HEK293 (cell line): ENCODE measurements at regions not wholly inside any gene's neighbourhood (a gene's known extent, or its start where the extent isn't known, plus 50 kb on each side); places are given as distances from the start of the nearest gene placed in this dataset.

Experiments
- CTCF ChIA-PET: fragments of 350-600 bp; formaldehyde crosslinking; extraction: SDS; loops from one replicate; lab custom pipeline; 2021; ENCODE audit warnings: antibody characterized with exemption; lab: Yijun Ruan, JAX
- POLR2A ChIA-PET: fragments of 300-600 bp; formaldehyde crosslinking; extraction: SDS; loops from one replicate; lab custom pipeline; 2020; ENCODE audit warnings: antibody characterized with exemption, inconsistent platforms; lab: Yijun Ruan, JAX
- H3K27ac ChIP-seq: fragments of 200-500 bp; sonication (Bioruptor generic); 2 replicates; pipeline ENCODE4 v1.5.1; 2014; ENCODE audit warnings: low read depth, low read length, control low read depth, inconsistent platforms; ENCODE audit errors: extremely low read depth
- H3K36me3 ChIP-seq, 2 experiments: fragments of 200-500 bp in 1 of 2; sonication (Bioruptor generic) in 1 of 2; 1 replicate in 1 of 2; 2 replicates in 1 of 2; pipeline ENCODE4 v1.5.1; 2014 to 2017; ENCODE audit warnings: inconsistent platforms in 2 of 2, low read length in 2 of 2; ENCODE audit not compliant: control insufficient read depth in 2 of 2, insufficient read depth in 1 of 2
- H3K4me1 ChIP-seq: fragments of 200-500 bp; sonication (Bioruptor generic); 2 replicates; pipeline ENCODE4 v1.5.1; 2014; ENCODE audit warnings: mild to moderate bottlenecking, low read length, inconsistent platforms; ENCODE audit not compliant: control insufficient read depth, insufficient read depth
- H3K4me3 ChIP-seq: 2 replicates; pipeline ENCODE4 v1.5.1; 2011; ENCODE audit warnings: low read depth, mild to moderate bottlenecking, control low read depth, low read length, moderate library complexity
- H3K9me3 ChIP-seq: fragments of 200-500 bp; sonication (Bioruptor generic); 2 replicates; pipeline ENCODE4 v1.5.1; 2014; ENCODE audit warnings: low read depth, low read length, inconsistent platforms; ENCODE audit not compliant: control insufficient read depth, insufficient read depth
- GLI4 ChIP-seq: fragments of 450-650 bp; formaldehyde crosslinking; IDR thresholded peaks from 2 replicates; pipeline ENCODE4 v1.5.1; 2016; ENCODE audit warnings: missing biosample characterization, missing genetic modification characterization
- REPIN1 ChIP-seq: fragments of 450-650 bp; formaldehyde crosslinking; IDR thresholded peaks from 2 replicates; pipeline ENCODE4 v1.5.1; 2017; ENCODE audit warnings: missing biosample characterization, missing genetic modification characterization, low read depth
- YY2 ChIP-seq: fragments of 450-650 bp; formaldehyde crosslinking; IDR thresholded peaks from 2 replicates; pipeline ENCODE4 v1.5.1; 2016; ENCODE audit warnings: missing biosample characterization, missing genetic modification characterization
- ZBTB7A ChIP-seq: fragments of 450-650 bp; formaldehyde crosslinking; IDR thresholded peaks from 2 replicates; pipeline ENCODE4 v1.5.1; 2016; ENCODE audit warnings: low read depth, missing biosample characterization, missing genetic modification characterization
- ZFP37 ChIP-seq: fragments of 450-650 bp; formaldehyde crosslinking; IDR thresholded peaks from 2 replicates; pipeline ENCODE4 v1.5.1; 2016; ENCODE audit warnings: missing biosample characterization, missing genetic modification characterization
- ZNF174 ChIP-seq: fragments of 450-650 bp; formaldehyde crosslinking; IDR thresholded peaks from 2 replicates; pipeline ENCODE4 v1.5.0; 2017; ENCODE audit warnings: missing biosample characterization, mild to moderate bottlenecking, missing genetic modification characterization
- ZNF221 ChIP-seq: fragments of 450-650 bp; formaldehyde crosslinking; IDR thresholded peaks from 2 replicates; pipeline ENCODE4 v1.5.1; 2017; ENCODE audit warnings: missing biosample characterization, missing genetic modification characterization, borderline replicate concordance
- ZNF292 ChIP-seq: fragments of 450-650 bp; formaldehyde crosslinking; IDR thresholded peaks from 2 replicates; pipeline ENCODE4 v1.5.1; 2016; ENCODE audit warnings: low read depth, missing biosample characterization, missing genetic modification characterization, borderline replicate concordance
- ZNF555 ChIP-seq: fragments of 450-650 bp; formaldehyde crosslinking; conservative IDR thresholded peaks from 2 replicates; pipeline ENCODE4 v1.5.1; 2017; ENCODE audit warnings: missing biosample characterization, mild to moderate bottlenecking, missing genetic modification characterization, inconsistent platforms
- ZNF561 ChIP-seq: fragments of 450-650 bp; IDR thresholded peaks from 2 replicates; pipeline ENCODE4 v1.5.1; 2018; ENCODE audit warnings: missing biosample characterization, missing genetic modification characterization, borderline replicate concordance
- ZNF623 ChIP-seq: fragments of 450-650 bp; formaldehyde crosslinking; IDR thresholded peaks from 2 replicates; pipeline ENCODE4 v1.5.1; 2016; ENCODE audit warnings: missing biosample characterization, missing genetic modification characterization
- ZNF658 ChIP-seq: fragments of 450-650 bp; formaldehyde crosslinking; IDR thresholded peaks from 2 replicates; pipeline ENCODE4; 2016; ENCODE audit warnings: missing biosample characterization, missing genetic modification characterization
- ZNF837 ChIP-seq: fragments of 450-650 bp; formaldehyde crosslinking; IDR thresholded peaks from 2 replicates; pipeline ENCODE4 v1.5.1; 2016; ENCODE audit warnings: missing biosample characterization, missing genetic modification characterization
- ZXDB ChIP-seq: fragments of 450-650 bp; formaldehyde crosslinking; IDR thresholded peaks from 2 replicates; pipeline ENCODE4 v1.5.1; 2016; ENCODE audit warnings: missing biosample characterization, missing genetic modification characterization
- TF ChIP-seq, protein P1 (sequence below): fragments of 450-650 bp; formaldehyde crosslinking; IDR thresholded peaks from 2 replicates; pipeline ENCODE4 v1.5.1; 2016; ENCODE audit warnings: missing biosample characterization, missing genetic modification characterization
- TF ChIP-seq, protein P2 (sequence below): fragments of 450-650 bp; formaldehyde crosslinking; IDR thresholded peaks from 2 replicates; pipeline ENCODE4 v1.5.1; 2016; ENCODE audit warnings: missing biosample characterization, missing genetic modification characterization
- TF ChIP-seq, protein P3 (sequence below): fragments of 450-650 bp; formaldehyde crosslinking; IDR thresholded peaks from 2 replicates; pipeline ENCODE4 v1.5.1; 2016; ENCODE audit warnings: missing biosample characterization, missing genetic modification characterization
- TF ChIP-seq, protein P4 (sequence below): fragments of 450-650 bp; formaldehyde crosslinking; IDR thresholded peaks from 2 replicates; pipeline ENCODE4 v1.5.1; 2016; ENCODE audit warnings: missing biosample characterization, missing genetic modification characterization
- TF ChIP-seq, protein P5 (sequence below): fragments of 450-650 bp; formaldehyde crosslinking; IDR thresholded peaks from 2 replicates; pipeline ENCODE4 v1.5.1; 2016; ENCODE audit warnings: missing biosample characterization, missing genetic modification characterization
- TF ChIP-seq, protein P6 (sequence below): fragments of 450-650 bp; formaldehyde crosslinking; IDR thresholded peaks from 2 replicates; pipeline ENCODE4 v1.5.1; 2016; ENCODE audit warnings: missing biosample characterization, missing genetic modification characterization

DNA sequence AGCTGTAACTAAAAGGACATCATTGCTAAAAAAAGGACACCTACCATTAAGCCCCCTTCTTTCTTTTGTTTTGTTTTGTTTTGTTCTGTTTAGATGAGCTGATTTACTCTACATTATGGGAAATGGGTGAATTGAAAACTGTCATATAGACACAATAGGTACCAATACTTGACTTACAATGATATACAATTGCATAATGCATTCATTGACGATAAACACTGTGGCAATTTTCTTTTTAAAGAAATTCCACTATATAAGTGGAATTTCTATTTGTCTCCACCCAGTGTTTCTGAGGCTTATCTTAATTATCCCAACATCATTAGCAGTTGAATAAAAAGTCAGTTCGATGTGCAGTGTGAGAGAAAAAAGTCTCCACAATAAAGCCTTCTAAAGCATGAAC lies 282.1 kb downstream of the BCL2 start:
- Histone ChIP-seq H3K9me3 (no peaks in the 10 kb centered on the region), H3K27ac (no peak overlapping the region), H3K4me1 (no peaks in the 10 kb centered on the region), H3K36me3 (no peaks in the 10 kb centered on the region), H3K4me3 (no peak overlapping the region)
- TF ChIP-seq ZXDB (tag by site-specific recombination), result no peak
- no peak for TF ChIP-seq REPIN1
- no peak for TF ChIP-seq ZNF837
- no peak for TF ChIP-seq GLI4 (tag by site-specific recombination)
- TF ChIP-seq ZNF221 (tag by site-specific recombination), result no peak
- TF ChIP-seq, protein P1, sequence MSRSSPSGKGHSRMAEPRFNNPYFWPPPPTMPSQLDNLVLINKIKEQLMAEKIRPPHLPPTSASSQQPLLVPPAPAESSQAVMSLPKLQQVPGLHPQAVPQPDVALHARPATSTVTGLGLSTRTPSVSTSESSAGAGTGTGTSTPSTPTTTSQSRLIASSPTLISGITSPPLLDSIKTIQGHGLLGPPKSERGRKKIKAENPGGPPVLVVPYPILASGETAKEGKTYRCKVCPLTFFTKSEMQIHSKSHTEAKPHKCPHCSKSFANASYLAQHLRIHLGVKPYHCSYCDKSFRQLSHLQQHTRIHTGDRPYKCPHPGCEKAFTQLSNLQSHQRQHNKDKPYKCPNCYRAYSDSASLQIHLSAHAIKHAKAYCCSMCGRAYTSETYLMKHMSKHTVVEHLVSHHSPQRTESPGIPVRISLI (tag by site-specific recombination), result no peak
- TF ChIP-seq ZNF555, result no peak
- TF ChIP-seq, protein P2, sequence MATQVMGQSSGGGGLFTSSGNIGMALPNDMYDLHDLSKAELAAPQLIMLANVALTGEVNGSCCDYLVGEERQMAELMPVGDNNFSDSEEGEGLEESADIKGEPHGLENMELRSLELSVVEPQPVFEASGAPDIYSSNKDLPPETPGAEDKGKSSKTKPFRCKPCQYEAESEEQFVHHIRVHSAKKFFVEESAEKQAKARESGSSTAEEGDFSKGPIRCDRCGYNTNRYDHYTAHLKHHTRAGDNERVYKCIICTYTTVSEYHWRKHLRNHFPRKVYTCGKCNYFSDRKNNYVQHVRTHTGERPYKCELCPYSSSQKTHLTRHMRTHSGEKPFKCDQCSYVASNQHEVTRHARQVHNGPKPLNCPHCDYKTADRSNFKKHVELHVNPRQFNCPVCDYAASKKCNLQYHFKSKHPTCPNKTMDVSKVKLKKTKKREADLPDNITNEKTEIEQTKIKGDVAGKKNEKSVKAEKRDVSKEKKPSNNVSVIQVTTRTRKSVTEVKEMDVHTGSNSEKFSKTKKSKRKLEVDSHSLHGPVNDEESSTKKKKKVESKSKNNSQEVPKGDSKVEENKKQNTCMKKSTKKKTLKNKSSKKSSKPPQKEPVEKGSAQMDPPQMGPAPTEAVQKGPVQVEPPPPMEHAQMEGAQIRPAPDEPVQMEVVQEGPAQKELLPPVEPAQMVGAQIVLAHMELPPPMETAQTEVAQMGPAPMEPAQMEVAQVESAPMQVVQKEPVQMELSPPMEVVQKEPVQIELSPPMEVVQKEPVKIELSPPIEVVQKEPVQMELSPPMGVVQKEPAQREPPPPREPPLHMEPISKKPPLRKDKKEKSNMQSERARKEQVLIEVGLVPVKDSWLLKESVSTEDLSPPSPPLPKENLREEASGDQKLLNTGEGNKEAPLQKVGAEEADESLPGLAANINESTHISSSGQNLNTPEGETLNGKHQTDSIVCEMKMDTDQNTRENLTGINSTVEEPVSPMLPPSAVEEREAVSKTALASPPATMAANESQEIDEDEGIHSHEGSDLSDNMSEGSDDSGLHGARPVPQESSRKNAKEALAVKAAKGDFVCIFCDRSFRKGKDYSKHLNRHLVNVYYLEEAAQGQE, result no peak
- TF ChIP-seq, protein P3, sequence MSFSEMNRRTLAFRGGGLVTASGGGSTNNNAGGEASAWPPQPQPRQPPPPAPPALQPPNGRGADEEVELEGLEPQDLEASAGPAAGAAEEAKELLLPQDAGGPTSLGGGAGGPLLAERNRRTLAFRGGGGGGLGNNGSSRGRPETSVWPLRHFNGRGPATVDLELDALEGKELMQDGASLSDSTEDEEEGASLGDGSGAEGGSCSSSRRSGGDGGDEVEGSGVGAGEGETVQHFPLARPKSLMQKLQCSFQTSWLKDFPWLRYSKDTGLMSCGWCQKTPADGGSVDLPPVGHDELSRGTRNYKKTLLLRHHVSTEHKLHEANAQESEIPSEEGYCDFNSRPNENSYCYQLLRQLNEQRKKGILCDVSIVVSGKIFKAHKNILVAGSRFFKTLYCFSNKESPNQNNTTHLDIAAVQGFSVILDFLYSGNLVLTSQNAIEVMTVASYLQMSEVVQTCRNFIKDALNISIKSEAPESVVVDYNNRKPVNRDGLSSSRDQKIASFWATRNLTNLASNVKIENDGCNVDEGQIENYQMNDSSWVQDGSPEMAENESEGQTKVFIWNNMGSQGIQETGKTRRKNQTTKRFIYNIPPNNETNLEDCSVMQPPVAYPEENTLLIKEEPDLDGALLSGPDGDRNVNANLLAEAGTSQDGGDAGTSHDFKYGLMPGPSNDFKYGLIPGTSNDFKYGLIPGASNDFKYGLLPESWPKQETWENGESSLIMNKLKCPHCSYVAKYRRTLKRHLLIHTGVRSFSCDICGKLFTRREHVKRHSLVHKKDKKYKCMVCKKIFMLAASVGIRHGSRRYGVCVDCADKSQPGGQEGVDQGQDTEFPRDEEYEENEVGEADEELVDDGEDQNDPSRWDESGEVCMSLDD (tag by site-specific recombination), result no peak
- TF ChIP-seq ZNF623, result no peak
- no peak for TF ChIP-seq YY2
- CTCF ChIA-PET, result interaction anchor here (0.7 to 1.5 kb wide), 4 partner anchors 20 to 288 kb away, joined by 3 to 8 read pairs (median 5); no protein-coding TSS in a partner anchor
- POLR2A ChIA-PET, result no interaction called here

DNA sequence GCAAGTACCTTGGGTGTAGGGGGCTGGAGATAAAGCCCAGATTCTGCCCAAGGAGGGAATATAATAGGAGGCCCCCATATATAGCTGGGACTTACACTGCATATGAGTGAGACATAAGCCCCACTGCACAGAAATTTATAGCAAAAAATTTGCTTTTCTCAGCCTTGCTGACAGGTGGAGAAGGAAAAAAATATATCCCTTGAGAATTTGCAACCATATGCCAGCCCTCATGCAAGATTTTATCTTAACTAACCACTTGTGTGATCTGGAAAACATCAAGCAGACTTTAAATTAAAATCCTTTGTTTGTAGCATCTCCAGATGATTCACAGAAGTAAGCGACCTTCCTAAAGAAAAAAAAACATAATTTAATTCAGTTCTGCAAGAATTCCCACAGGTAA lies 288.2 kb downstream of the BCL2 start:
- TF ChIP-seq ZFP37 (tag by site-specific recombination) (no peak), ZNF292 (tag by site-specific recombination) (no peak), ZBTB7A (tag by site-specific recombination) (no peak), ZNF658 (tag by site-specific recombination) (no peak), ZNF174 (no peak), ZNF561 (tag by site-specific recombination) (no peak)
- TF ChIP-seq, protein P4, sequence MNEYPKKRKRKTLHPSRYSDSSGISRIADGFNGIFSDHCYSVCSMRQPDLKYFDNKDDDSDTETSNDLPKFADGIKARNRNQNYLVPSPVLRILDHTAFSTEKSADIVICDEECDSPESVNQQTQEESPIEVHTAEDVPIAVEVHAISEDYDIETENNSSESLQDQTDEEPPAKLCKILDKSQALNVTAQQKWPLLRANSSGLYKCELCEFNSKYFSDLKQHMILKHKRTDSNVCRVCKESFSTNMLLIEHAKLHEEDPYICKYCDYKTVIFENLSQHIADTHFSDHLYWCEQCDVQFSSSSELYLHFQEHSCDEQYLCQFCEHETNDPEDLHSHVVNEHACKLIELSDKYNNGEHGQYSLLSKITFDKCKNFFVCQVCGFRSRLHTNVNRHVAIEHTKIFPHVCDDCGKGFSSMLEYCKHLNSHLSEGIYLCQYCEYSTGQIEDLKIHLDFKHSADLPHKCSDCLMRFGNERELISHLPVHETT (tag by site-specific recombination), result no peak
- TF ChIP-seq, protein P5, sequence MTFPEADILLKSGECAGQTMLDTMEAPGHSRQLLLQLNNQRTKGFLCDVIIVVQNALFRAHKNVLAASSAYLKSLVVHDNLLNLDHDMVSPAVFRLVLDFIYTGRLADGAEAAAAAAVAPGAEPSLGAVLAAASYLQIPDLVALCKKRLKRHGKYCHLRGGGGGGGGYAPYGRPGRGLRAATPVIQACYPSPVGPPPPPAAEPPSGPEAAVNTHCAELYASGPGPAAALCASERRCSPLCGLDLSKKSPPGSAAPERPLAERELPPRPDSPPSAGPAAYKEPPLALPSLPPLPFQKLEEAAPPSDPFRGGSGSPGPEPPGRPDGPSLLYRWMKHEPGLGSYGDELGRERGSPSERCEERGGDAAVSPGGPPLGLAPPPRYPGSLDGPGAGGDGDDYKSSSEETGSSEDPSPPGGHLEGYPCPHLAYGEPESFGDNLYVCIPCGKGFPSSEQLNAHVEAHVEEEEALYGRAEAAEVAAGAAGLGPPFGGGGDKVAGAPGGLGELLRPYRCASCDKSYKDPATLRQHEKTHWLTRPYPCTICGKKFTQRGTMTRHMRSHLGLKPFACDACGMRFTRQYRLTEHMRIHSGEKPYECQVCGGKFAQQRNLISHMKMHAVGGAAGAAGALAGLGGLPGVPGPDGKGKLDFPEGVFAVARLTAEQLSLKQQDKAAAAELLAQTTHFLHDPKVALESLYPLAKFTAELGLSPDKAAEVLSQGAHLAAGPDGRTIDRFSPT (tag by site-specific recombination), result no peak
- TF ChIP-seq, protein P6, sequence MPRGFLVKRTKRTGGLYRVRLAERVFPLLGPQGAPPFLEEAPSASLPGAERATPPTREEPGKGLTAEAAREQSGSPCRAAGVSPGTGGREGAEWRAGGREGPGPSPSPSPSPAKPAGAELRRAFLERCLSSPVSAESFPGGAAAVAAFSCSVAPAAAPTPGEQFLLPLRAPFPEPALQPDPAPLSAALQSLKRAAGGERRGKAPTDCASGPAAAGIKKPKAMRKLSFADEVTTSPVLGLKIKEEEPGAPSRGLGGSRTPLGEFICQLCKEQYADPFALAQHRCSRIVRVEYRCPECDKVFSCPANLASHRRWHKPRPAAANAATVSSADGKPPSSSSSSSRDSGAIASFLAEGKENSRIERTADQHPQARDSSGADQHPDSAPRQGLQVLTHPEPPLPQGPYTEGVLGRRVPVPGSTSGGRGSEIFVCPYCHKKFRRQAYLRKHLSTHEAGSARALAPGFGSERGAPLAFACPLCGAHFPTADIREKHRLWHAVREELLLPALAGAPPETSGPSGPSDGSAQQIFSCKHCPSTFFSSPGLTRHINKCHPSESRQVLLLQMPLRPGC (tag by site-specific recombination), result no peak
- TF ChIP-seq, all 188 proteins: peak for 0
- H3K4me1 ChIP-seq, result no peaks in the 10 kb centered on the region
- H3K27ac ChIP-seq, result no peak overlapping the region
- ChIA-PET POLR2A (no interaction called here), CTCF (no interaction called here)
- no peak overlapping the region for H3K4me3 ChIP-seq
- no peaks in the 10 kb centered on the region for H3K9me3 ChIP-seq
- no peaks in the 10 kb centered on the region for H3K36me3 ChIP-seq
